K562 (cell line): ENCODE measurements at regions not wholly inside any gene's neighbourhood (a gene's known extent, or its start where the extent isn't known, plus 50 kb on each side); places are given as distances from the start of the nearest gene placed in this dataset.

ENCODE experiments used
- BACH1 ChIP-seq: fragments of 200-800 bp; sonication (Bioruptor generic); IDR thresholded peaks from 2 replicates; pipeline ENCODE4 v1.6.1; 2016; ENCODE audit warnings: missing genetic modification characterization, missing compliant biosample characterization
- FOXJ3 ChIP-seq: sonication (generic); formaldehyde crosslinking; IDR thresholded peaks from 2 replicates; pipeline ENCODE4 v1.4.0; 2020; ENCODE audit warnings: mild to moderate bottlenecking, missing genetic modification reagents
- HIVEP1 ChIP-seq: fragments of 250-450 bp; sonication (Bioruptor Pico); IDR thresholded peaks from 2 replicates; pipeline ENCODE4 v1.4.0; 2020; ENCODE audit warnings: mild to moderate bottlenecking
- MEIS2 ChIP-seq: fragments of 450-650 bp; IDR thresholded peaks from 2 replicates; pipeline ENCODE4 v1.6.1; 2014; ENCODE audit warnings: mild to moderate bottlenecking; ENCODE audit not compliant: partially characterized antibody
- NFRKB ChIP-seq: fragments of 450-650 bp; IDR thresholded peaks from 2 replicates; pipeline ENCODE4 v1.6.1; 2016; ENCODE audit warnings: low read depth
- PBX2 ChIP-seq, 2 experiments: IDR thresholded peaks in 1 of 2; conservative IDR thresholded peaks in 1 of 2; 2 replicates each; pipeline ENCODE4 v1.6.1; 2016; ENCODE audit warnings: low read depth in 2 of 2, mild to moderate bottlenecking in 1 of 2, missing compliant biosample characterization in 1 of 2, missing genetic modification characterization in 1 of 2, moderate library complexity in 1 of 2
- PHB ChIP-seq: fragments of 250-450 bp; sonication (Bioruptor Pico); IDR thresholded peaks from 2 replicates; pipeline ENCODE4 v1.5.0; 2021
- SAP30 ChIP-seq: fragments of 200-600 bp; sonication (generic); IDR thresholded peaks from 2 replicates; pipeline ENCODE4 v1.6.1; 2012; ENCODE audit warnings: borderline replicate concordance, low read depth, mild to moderate bottlenecking, moderate library complexity, low read length, control low read depth, inconsistent platforms; ENCODE audit not compliant: insufficient read depth, poor library complexity, severe bottlenecking
- SP2 ChIP-seq: IDR thresholded peaks from 2 replicates; pipeline ENCODE4 v1.6.1; 2011; ENCODE audit warnings: mild to moderate bottlenecking, low read depth, low read length, moderate library complexity; ENCODE audit not compliant: poor library complexity, severe bottlenecking; ENCODE audit errors: extremely low read depth
- TAF1 ChIP-seq: IDR thresholded peaks from 2 replicates; pipeline ENCODE4 v1.6.1; 2011; ENCODE audit warnings: mild to moderate bottlenecking, low read length, moderate library complexity; ENCODE audit not compliant: insufficient read depth, control insufficient read depth, severe bottlenecking; ENCODE audit errors: extremely low read depth
- TRIM28 ChIP-seq: fragments of 450-650 bp; IDR thresholded peaks from 2 replicates; pipeline ENCODE4 v1.6.1; 2017
- ZNF699 ChIP-seq: fragments of 250-450 bp; sonication (Bioruptor Pico); IDR thresholded peaks from 2 replicates; pipeline ENCODE4 v1.8.0; 2021; ENCODE audit warnings: mild to moderate bottlenecking, moderate library complexity; ENCODE audit not compliant: insufficient replicate concordance
- TF ChIP-seq, protein P1 (sequence below), 2 experiments: fragments of 200-800 bp in 1 of 2; sonication (Bioruptor generic) in 1 of 2; sonication (generic) in 1 of 2; formaldehyde crosslinking in 1 of 2; IDR thresholded peaks in 1 of 2; conservative IDR thresholded peaks in 1 of 2; 2 replicates each; pipeline versions ENCODE4 v1.5.0 to v1.6.1; 2016 to 2020; ENCODE audit warnings: missing compliant biosample characterization in 1 of 2, missing genetic modification characterization in 1 of 2, missing genetic modification reagents in 1 of 2
- TF ChIP-seq, protein P2 (sequence below): fragments of 450-650 bp; formaldehyde crosslinking; IDR thresholded peaks from 2 replicates; pipeline ENCODE4 v1.4.0; 2022; ENCODE audit warnings: mild to moderate bottlenecking, moderate library complexity
- TF ChIP-seq, protein P3 (sequence below): sonication (generic); formaldehyde crosslinking; IDR thresholded peaks from 2 replicates; pipeline ENCODE4 v1.9.0; 2022; ENCODE audit warnings: mild to moderate bottlenecking, missing genetic modification reagents
- TF ChIP-seq, protein P4 (sequence below): fragments of 450-650 bp; IDR thresholded peaks from one replicate; pipeline ENCODE4 v1.6.1; 2018; ENCODE audit warnings: mild to moderate bottlenecking, moderate library complexity; ENCODE audit not compliant: partially characterized antibody
- TF ChIP-seq, protein P5 (sequence below): sonication (generic); formaldehyde crosslinking; IDR thresholded peaks from 2 replicates; pipeline ENCODE4 v1.8.0; 2022; ENCODE audit warnings: mild to moderate bottlenecking, missing genetic modification reagents

- no peak for TF ChIP-seq PBX2 (CRISPR knock-in tag; IDR thresholded peaks at IDR 0.05; ENCODE audit: low read depth)
- no peak; the same call in 1 of the 2 replicates for TF ChIP-seq PBX2 (tag; conservative IDR thresholded peaks at IDR 0.05; ENCODE audit: low read depth)
- TF ChIP-seq FOXJ3 (CRISPR knock-in tag): no peak
- no peak for TF ChIP-seq MEIS2
- peak; percentile 99 for TF ChIP-seq BACH1 (tag)
- TF ChIP-seq TRIM28: no peak
- TF ChIP-seq, protein P1, sequence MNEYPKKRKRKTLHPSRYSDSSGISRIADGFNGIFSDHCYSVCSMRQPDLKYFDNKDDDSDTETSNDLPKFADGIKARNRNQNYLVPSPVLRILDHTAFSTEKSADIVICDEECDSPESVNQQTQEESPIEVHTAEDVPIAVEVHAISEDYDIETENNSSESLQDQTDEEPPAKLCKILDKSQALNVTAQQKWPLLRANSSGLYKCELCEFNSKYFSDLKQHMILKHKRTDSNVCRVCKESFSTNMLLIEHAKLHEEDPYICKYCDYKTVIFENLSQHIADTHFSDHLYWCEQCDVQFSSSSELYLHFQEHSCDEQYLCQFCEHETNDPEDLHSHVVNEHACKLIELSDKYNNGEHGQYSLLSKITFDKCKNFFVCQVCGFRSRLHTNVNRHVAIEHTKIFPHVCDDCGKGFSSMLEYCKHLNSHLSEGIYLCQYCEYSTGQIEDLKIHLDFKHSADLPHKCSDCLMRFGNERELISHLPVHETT (CRISPR knock-in tag; conservative IDR thresholded peaks at IDR 0.05 in 1 of 2, IDR thresholded peaks at IDR 0.05 in 1 of 2): no peak
- TF ChIP-seq TAF1: no peak
- TF ChIP-seq, protein P2, sequence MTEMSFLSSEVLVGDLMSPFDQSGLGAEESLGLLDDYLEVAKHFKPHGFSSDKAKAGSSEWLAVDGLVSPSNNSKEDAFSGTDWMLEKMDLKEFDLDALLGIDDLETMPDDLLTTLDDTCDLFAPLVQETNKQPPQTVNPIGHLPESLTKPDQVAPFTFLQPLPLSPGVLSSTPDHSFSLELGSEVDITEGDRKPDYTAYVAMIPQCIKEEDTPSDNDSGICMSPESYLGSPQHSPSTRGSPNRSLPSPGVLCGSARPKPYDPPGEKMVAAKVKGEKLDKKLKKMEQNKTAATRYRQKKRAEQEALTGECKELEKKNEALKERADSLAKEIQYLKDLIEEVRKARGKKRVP (CRISPR knock-in tag): no peak
- TF ChIP-seq HIVEP1 (CRISPR knock-in tag): no peak
- TF ChIP-seq PHB (CRISPR knock-in tag): no peak
- TF ChIP-seq SAP30: no peak
- TF ChIP-seq, protein P3, sequence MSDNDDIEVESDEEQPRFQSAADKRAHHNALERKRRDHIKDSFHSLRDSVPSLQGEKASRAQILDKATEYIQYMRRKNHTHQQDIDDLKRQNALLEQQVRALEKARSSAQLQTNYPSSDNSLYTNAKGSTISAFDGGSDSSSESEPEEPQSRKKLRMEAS (CRISPR knock-in tag): no peak
- no peak for TF ChIP-seq SP2
- TF ChIP-seq ZNF699 (CRISPR knock-in tag): no peak
- no peak for TF ChIP-seq NFRKB
- TF ChIP-seq, protein P4, sequence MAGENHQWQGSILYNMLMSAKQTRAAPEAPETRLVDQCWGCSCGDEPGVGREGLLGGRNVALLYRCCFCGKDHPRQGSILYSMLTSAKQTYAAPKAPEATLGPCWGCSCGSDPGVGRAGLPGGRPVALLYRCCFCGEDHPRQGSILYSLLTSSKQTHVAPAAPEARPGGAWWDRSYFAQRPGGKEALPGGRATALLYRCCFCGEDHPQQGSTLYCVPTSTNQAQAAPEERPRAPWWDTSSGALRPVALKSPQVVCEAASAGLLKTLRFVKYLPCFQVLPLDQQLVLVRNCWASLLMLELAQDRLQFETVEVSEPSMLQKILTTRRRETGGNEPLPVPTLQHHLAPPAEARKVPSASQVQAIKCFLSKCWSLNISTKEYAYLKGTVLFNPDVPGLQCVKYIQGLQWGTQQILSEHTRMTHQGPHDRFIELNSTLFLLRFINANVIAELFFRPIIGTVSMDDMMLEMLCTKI: no peak
- TF ChIP-seq, protein P5, sequence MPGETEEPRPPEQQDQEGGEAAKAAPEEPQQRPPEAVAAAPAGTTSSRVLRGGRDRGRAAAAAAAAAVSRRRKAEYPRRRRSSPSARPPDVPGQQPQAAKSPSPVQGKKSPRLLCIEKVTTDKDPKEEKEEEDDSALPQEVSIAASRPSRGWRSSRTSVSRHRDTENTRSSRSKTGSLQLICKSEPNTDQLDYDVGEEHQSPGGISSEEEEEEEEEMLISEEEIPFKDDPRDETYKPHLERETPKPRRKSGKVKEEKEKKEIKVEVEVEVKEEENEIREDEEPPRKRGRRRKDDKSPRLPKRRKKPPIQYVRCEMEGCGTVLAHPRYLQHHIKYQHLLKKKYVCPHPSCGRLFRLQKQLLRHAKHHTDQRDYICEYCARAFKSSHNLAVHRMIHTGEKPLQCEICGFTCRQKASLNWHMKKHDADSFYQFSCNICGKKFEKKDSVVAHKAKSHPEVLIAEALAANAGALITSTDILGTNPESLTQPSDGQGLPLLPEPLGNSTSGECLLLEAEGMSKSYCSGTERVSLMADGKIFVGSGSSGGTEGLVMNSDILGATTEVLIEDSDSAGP (CRISPR knock-in tag): no peak
Observed at GRCh38 chr4:15149839-15150592, 147.7 kb downstream of the CPEB2 start (continued).
